ENCODE measurements at regions not wholly inside any gene's neighbourhood (a gene's known extent, or its start where the extent isn't known, plus 50 kb on each side); places are given as distances from the start of the nearest gene placed in this dataset.
"Not testable (repeated sequence)": the region's sequence is repeated elsewhere in the genome, so short reads cannot be mapped to it uniquely, and the experiment has no call there.

GRCh38 chr13:91017669-91018053 lies 329.8 kb upstream of the MIR17HG start:
- intact Hi-C loops (cut with micrococcal nuclease): no loop called here

DNA sequence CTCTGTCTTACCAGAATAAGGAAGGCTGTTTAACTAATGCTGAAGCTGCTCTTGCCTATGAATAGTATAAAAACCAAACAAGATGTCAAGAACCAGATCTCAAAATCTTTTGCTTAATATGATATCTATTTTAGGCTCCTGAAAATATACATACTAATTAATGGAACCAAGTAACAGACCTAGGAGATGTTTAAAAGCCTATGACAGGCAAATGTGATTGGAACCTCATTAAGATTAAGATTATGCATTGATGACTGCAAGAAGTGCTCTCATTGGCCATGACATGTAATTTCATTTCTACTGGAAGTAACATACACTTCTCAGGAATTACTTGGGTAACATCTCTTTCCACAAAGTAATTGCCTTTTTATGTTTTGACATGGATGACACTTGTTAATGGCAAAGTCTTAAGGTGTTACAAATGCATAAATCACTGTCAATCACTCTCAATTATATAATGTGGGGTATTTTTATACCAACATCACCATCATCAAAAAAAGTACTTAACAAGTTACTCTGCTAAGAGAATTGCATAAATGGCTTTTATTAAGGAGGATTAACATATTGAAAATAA lies 326.9 kb upstream of the MIR17HG start:
- intact Hi-C loops (cut with micrococcal nuclease): no loop called here

DNA sequence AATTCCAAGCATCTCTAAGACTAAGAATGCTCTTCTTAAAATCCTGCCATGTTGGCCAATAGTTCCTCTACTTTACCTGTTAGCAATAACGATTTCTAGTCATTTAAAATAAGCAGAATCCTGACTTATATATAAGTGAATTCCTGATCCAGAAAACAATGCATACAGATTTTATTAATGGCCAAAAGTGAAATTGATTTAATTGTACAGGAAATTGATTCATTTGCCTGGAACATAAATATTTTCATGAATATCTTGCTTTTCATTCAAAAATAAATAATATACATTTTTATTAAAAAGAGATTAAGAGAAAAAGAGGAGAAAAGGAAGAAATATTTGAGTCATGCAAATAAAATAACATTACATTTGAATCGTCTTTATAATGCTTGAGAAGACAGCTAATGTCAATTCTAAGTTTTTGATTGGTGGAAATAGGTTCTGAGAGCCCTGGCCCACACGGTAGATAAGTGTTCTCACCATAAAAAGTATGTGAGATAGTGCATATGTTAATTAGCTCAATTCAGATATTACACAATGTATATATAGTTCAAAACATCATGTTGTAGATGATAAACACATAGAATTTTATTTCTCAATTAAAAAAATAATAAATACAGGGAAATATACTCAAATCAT lies 323.2 kb upstream of the MIR17HG start:
- intact Hi-C loops (cut with micrococcal nuclease): no loop called here

DNA sequence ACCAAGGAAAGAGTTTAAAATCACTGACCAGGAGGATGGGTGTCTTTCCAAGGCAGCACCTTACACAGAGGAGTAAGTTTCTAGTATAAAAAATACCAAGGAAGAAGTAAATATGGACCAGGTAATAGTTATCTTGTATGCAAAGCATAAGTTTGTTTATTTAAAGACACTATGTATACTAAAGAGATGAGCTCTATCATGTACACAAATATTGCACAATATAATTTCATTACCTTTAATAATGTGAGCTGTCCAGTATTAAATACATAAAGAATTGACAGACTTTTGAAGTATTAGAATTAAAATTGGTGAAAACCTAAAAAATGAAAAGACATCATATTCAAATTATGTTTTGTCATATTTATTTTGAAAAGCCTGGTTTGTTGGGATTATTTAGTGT lies 322.0 kb upstream of the MIR17HG start:
- intact Hi-C loops (cut with micrococcal nuclease): no loop called here

DNA sequence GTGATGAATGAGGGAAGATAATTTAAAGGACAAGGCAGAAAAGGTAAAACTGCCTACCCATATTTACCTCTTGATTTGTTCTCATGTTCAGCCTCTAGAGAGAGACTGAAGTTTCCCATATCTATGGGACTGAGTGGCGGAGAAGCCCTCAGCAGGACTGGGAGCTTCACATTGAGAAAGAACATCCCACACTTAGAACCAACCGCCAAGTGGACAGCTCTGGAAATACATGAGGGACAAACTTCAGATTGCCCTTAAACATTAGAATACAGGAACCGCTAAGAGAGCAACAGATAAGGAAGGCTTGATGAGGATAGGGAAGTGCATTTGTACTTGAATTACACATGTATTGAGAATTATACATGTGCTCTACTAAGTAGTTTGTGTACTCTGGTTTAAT lies 316.0 kb upstream of the MIR17HG start:
- intact Hi-C loops (cut with micrococcal nuclease): no loop called here

DNA sequence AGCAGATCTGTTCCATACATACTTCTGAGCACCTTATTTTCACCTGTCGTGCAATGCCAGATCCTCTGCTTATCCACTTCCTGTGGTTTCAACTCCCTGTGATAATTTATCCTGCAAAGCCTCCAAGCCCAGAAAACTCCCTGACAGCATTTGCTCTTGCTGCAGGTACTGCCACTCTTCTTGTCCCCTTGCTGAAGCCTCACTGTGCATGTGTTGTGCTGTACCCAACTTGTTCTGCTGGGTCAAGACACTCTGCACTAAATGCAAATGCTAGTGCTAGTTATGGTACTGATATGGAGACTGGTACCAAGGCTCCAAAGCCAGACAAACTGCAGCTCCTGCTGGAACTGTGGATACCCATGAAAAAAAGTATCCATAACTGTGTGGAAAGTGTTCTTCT lies 315.4 kb upstream of the MIR17HG start:
- intact Hi-C loops (cut with micrococcal nuclease): no loop called here

GRCh38 chr13:91036886-91037285 lies 310.6 kb upstream of the MIR17HG start:
- intact Hi-C loops (cut with micrococcal nuclease): no loop called here

DNA sequence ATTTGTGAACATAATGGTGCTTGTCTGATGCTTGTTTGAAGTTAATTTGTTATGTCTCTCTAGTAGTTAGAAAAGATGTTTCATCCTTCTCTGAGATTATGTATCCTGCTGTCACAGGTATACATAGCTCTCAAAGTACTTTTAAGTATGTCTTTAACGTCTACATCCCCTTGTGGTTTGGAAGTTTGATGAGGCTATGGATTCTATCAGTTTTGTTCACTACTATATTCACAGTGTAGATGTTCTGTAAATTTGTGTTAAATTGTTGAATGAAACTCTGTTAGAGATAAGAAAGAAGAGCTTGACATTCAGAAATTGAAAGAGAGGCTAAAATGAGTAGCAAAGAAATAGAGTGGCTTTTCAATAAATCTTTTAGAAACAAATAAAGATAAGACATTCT lies 304.6 kb upstream of the MIR17HG start:
- intact Hi-C loops (cut with micrococcal nuclease): no loop called here

- intact Hi-C loops (cut with micrococcal nuclease): no loop called here
Observed at GRCh38 chr13:91045351-91046034, 302.0 kb upstream of the MIR17HG start.

DNA sequence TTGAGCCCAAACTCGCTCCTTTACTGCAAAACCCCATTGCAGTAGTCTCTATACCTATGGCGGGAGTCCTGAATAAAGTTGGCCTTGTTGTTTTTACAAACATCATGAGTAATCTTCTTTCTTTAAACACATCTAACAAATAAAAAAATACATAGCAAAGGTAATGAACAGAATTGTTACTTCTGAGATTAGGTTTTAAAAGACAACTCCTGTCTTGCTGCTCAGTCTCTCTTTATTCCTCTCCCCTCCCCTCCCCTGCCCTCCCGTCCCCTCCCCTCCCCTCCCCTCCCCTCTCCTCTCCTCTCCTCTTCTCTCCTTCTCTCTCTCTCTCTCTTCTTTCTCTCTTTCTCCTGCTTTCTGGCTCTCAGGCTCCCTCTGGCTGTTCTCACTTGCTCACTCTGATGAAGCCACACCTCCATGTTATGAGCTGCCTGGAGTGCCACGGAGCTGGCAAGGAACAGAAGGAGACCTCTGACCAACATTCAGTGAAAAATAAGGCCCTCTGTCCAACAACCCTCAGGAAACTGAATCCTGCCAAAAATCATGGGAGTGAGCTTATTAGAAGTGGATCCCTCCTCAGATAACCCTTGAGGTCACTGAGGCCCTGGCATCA lies 300.7 kb upstream of the MIR17HG start:
- intact Hi-C loops (cut with micrococcal nuclease): no loop called here

DNA sequence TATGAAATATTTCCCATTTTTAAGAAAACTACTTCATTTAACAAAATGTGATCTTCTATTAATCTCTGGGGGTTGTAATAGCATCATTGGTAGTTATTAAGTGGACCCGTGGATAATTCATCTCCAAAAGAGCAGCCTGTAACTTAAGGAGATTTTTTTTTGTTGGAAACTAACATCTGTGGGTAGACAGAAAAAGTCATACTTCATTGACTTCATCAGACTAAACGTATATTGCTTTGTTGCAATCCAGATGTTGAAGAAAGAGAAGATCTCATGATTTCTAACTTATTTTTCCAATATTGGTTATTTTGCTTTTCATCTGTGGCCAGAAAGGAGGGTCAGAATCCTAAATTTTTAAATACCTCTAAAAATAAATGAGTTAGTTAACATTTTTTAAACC lies 296.5 kb upstream of the MIR17HG start:
- intact Hi-C loops (cut with micrococcal nuclease): no loop called here

DNA sequence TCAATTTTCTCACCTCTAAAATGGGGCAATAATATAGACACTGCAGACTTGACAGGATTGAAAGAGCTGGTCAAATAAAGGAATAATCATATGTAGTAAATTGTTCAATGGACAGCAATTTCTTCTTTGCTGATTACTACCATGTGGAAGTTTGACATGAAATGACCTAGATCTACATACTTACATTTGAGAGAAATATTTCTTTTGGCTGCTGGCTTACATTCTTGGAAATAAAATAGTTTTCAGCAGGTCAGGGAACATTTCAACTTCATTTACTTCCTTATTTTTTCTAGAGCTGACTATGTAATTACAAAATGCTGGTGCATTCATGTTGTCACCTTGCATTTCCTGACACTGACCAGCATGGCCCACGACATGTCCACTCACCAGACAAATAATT lies 294.6 kb upstream of the MIR17HG start:
- intact Hi-C loops (cut with micrococcal nuclease): no loop called here

DNA sequence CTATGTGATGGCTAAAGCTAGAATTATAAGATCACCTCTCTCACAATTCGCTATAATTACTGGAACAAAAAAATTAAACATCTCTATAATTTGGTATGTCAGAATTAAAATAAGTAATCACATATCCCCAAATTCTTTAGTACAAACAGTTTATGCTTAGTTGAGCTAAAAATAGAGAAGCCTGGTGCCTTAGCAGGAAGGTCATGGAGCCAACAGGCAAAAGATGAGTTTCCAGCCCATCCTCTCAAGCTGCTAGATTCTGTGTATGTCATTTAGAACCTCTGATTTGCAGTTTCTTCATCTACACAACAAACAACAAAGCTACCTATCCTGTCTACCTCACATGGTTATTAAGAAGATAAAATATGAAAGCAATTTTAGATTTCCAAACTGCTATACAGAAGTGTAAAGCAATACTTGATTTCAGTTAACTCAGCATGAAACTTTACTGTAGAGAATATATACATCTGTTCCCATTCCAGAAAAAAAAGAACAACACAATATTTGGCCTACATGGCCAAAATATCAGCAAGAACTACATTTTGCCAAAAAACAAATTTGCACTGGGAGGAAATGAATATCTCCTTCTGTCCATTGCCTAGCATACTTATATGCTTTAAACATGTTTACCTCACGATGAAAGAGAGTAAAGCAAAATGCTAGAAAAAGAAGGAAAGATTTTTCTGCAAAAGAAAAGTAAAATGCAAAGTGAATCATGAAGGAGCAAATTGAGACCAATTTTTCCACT lies 294.0 kb upstream of the MIR17HG start:
- intact Hi-C loops (cut with micrococcal nuclease): no loop called here

GRCh38 chr13:91054902-91055301 lies 292.6 kb upstream of the MIR17HG start:
- intact Hi-C loops (cut with micrococcal nuclease): no loop called here

- intact Hi-C loops (cut with micrococcal nuclease): no loop called here
Observed at GRCh38 chr13:91056746-91057145, 290.7 kb upstream of the MIR17HG start.

GRCh38 chr13:91057507-91057906 lies 290.0 kb upstream of the MIR17HG start:
- intact Hi-C loops (cut with micrococcal nuclease): not testable (repeated sequence)

DNA sequence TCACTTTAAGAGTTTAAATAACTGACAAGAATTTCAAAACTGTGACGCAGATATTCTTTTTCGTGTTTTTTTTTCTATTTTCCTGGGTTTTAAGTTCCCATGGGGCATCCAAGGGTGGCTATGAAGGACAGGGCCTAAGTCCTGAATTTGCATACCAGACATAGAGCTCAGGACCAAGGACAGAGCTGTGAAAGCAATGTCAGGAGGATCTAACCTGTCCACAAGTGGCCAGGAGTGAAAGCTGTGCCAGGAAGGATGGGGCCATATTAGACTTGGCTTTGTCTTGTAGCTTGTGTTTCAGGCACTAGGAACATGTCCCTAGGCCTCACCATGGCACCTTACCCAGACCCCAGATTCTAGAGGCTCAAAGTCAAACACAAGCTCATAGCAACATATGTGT lies 289.4 kb upstream of the MIR17HG start:
- intact Hi-C loops (cut with micrococcal nuclease): no loop called here

DNA sequence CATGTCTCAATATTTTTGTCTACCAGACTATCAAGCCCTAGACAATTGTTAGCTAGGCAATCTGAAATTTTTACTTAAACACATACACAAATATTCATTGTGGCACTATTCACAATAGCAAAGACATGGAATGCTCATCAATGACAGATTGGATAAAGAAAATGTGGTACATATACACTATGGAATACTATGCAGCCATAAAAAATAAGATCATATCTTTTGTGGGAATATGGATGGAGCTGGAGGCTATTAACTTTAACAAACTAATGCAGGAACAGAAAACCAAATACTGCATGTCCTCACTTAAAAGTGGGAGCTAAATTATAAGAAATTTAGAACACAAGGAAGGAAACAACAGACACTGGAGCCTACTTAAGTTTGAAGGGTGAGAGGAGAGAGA lies 288.6 kb upstream of the MIR17HG start:
- intact Hi-C loops (cut with micrococcal nuclease): no loop called here

DNA sequence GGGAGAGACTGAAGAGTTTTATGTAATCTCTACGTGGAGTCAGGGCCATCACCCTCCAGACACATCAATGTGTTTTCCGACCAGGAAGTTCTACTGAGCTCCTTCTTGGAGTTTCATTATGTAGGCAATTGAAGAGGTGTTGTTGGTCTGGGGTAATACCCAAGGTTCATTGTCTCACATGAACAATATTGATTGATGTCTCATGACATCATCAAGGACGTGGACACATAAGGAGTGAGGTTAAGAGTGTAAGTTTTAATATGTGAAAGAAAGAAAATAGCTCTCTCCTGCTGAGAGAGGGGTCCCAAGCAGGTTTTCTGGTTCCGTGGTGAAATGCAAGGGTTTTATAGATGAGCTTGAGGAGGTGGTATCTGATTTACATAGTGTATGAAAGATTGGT lies 280.7 kb upstream of the MIR17HG start:
- intact Hi-C loops (cut with micrococcal nuclease): no loop called here

DNA sequence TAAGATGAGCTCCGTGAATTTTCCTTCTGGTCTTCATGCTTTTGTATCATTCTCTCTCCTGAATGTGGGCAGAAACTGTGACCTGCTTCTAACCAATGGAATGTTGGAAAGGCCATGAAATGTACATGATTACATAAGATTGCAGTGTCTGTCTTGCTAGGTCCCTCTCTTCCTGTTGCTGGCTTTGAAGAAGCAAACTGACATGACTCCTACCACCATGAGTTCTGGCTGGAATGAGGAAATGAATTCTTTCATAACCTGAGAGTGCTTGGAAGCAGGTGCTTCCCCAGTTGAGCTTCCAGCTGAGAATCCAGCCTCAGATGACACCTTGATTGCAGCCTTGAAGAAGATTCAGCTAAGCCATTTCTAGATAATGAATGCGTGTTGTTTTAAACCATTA lies 275.0 kb upstream of the MIR17HG start:
- intact Hi-C loops (cut with micrococcal nuclease): no loop called here

DNA sequence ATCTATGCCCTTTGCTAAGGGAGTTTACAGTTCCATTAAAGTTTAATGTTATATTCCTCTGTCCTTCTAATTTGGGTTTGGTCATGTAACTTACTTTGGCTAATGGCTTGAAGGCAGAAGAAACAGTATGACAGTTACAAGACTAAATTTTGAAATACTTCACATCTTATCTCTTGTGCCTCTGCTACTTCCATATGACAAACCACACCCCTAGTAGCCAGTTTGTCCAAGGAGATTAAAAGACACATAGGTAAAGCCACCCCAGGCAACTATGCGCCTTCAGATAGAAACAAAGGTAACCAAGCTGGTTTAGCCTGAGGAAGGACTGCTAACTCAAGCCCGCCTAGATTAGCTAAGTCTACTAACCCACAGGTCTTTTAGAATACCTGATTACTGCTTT lies 273.4 kb upstream of the MIR17HG start:
- intact Hi-C loops (cut with micrococcal nuclease): no loop called here

DNA sequence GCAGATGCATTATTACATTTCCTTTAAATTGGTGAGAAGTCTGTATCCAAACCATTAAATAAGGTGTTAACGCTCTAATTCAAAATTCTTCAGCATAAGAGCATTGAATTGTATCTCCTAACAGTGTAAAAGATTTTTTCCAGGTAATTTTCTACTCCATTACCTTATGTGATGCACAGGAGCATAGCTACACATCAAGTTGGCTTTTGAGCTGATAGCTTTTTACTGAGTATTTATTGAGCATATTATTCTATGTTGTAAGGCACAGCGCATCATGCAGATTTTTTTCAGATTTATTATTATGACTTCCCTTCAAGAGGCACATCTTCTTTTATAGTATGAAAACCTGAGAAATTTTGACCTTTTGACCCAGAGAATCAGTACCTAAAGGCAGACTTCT lies 270.7 kb upstream of the MIR17HG start:
- intact Hi-C loops (cut with micrococcal nuclease): no loop called here
